ENCODE measurements at regions not wholly inside any gene's neighbourhood (a gene's known extent, or its start where the extent isn't known, plus 50 kb on each side); places are given as distances from the start of the nearest gene placed in this dataset.

- H3K9me3 ChIP-seq = no peaks in the 10 kb centered on the region
- WGBS, 2 donors = 33 to 45% methylated on average over 3 of the region's 3 CpGs
- no peak overlapping the region for H3K27ac ChIP-seq
- no peak for DNase-seq
- intact Hi-C loops (cut with DNase I) = no loop called here
- TF ChIP-seq EP300 (IDR thresholded peaks at IDR 0.05) (no peak), POLR2A (IDR thresholded peaks at IDR 0.05) (no peak), CTCF (IDR thresholded peaks at IDR 0.05) (no peak), POLR2AphosphoS5 (IDR thresholded peaks at IDR 0.05) (no peak)
- no peak overlapping the region for H3K4me3 ChIP-seq
- no peaks in the 10 kb centered on the region for H3K27me3 ChIP-seq
- no peaks in the 10 kb centered on the region for H3K36me3 ChIP-seq
- H3K4me1 ChIP-seq = peaks cover 0 to 9% (median 6%) of the 10 kb centered on the region in 4 donors
Measured at GRCh38 chr4:162891788-162892707, 274.6 kb downstream of the NAF1 start.

- WGBS, 2 donors = 79 to 89% methylated on average over 1 of the region's 1 CpG
- Histone ChIP-seq H3K4me1 (no peaks in the 10 kb centered on the region), H3K9me3 (no peaks in the 10 kb centered on the region), H3K4me3 (no peak overlapping the region), H3K27ac (no peak overlapping the region), H3K27me3 (no peaks in the 10 kb centered on the region), H3K36me3 (no peaks in the 10 kb centered on the region)
- TF ChIP-seq POLR2A (IDR thresholded peaks at IDR 0.05) (no peak), POLR2AphosphoS5 (IDR thresholded peaks at IDR 0.05) (no peak), CTCF (IDR thresholded peaks at IDR 0.05) (no peak), EP300 (IDR thresholded peaks at IDR 0.05) (no peak)
- DNase-seq = no peak
- intact Hi-C loops (cut with DNase I) = no loop called here
Measured at GRCh38 chr4:162878096-162878495, 288.6 kb downstream of the NAF1 start.

DNA sequence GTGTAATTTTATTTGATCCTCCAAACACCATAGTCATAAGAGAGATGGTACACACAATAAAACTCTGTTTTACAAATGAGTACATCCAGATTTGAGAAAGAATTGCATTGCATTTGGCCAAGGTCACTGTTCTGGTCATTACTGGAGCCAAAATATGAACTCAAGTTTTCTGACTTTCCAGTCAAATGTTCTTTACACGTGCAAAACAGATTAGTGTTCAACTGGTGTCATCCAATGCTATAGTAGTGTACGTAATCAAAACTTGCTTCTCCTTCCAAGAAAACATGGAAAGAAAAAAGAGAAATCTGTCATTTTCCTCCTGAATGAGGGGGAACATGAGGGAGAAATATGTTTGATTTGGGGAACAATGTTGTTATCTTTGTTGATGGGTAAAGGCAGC, 291.9 kb downstream of the NAF1 start:
- WGBS, 2 donors = 79 to 83% methylated on average over 2 of the region's 2 CpGs
- Histone ChIP-seq H3K4me3 (no peak overlapping the region), H3K36me3 (no peaks in the 10 kb centered on the region), H3K4me1 (no peaks in the 10 kb centered on the region), H3K9me3 (no peaks in the 10 kb centered on the region), H3K27ac (no peak overlapping the region), H3K27me3 (no peaks in the 10 kb centered on the region)
- TF ChIP-seq CTCF (IDR thresholded peaks at IDR 0.05) (no peak), POLR2A (IDR thresholded peaks at IDR 0.05) (no peak), POLR2AphosphoS5 (IDR thresholded peaks at IDR 0.05) (no peak), EP300 (IDR thresholded peaks at IDR 0.05) (no peak)
- no peak for DNase-seq
- intact Hi-C loops (cut with DNase I) = no loop called here

DNA sequence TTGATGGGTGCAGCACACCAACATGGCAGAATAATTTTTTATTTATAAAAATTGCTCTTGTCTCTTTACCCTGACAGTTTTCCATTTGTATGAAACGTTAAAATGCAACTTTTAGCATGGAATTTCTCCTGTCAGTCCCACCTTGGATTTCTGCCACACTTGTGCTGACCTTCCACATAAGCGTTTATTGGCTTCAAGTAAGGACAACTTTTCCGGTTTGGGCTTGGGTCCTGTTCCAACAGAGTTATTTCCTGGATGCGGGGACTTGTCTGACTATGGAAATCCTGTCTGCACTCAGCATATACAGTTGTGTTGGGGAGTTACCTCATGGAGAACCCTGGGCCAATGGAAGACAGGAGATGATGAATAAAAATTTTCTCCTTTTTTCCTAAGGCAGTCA, 294.7 kb downstream of the NAF1 start:
- Histone ChIP-seq H3K9me3 (no peaks in the 10 kb centered on the region), H3K27me3 (no peaks in the 10 kb centered on the region), H3K4me1 (no peaks in the 10 kb centered on the region), H3K27ac (no peak overlapping the region), H3K36me3 (no peaks in the 10 kb centered on the region), H3K4me3 (no peak overlapping the region)
- no peak for DNase-seq
- 71 to 78% methylated on average over 4 of the region's 4 CpGs for WGBS, 2 donors
- intact Hi-C loops (cut with DNase I) = no loop called here
- TF ChIP-seq EP300 (IDR thresholded peaks at IDR 0.05) (no peak), POLR2AphosphoS5 (IDR thresholded peaks at IDR 0.05) (no peak), POLR2A (IDR thresholded peaks at IDR 0.05) (no peak)

DNA sequence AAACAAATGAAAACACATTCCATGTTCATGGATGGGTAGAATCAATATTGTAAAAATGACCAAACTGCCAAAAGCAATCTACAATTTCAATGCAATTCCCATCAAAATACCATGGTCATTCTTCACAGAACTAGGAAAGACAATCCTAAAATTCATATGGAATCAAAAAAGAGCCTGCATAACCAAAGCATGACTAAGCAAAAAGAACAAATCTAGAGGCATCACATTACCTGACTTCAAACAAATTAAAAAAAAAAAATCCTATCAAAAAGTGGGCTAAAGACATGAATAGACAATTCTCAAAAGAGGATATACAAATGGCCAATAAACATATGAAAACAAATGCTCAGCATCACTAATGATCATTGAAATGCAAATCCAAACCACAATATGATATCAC, 297.5 kb downstream of the NAF1 start:
- no peaks in the 10 kb centered on the region for H3K27me3 ChIP-seq
- H3K4me3 ChIP-seq = no peak overlapping the region
- intact Hi-C loops (cut with DNase I) = no loop called here
- no peak overlapping the region for H3K27ac ChIP-seq
- no peaks in the 10 kb centered on the region for H3K36me3 ChIP-seq
- TF ChIP-seq EP300 (IDR thresholded peaks at IDR 0.05) = no peak
- no peak for TF ChIP-seq POLR2AphosphoS5 (IDR thresholded peaks at IDR 0.05)
- no peak for TF ChIP-seq CTCF (IDR thresholded peaks at IDR 0.05)
- no peak for TF ChIP-seq POLR2A (IDR thresholded peaks at IDR 0.05)
- no peak for DNase-seq
- H3K4me1 ChIP-seq = no peaks in the 10 kb centered on the region
- no peaks in the 10 kb centered on the region for H3K9me3 ChIP-seq
